CD4-positive, CD25-positive, alpha-beta regulatory T cell (primary cell): ENCODE measurements at regions not wholly inside any gene's neighbourhood (a gene's known extent, or its start where the extent isn't known, plus 50 kb on each side); places are given as distances from the start of the nearest gene placed in this dataset.

ENCODE experiments used
- ATAC-seq, 2 donors: fragments of 150-1000 bp; cut with Tn5 transposase; one replicate each; pipeline ENCODE4 v1.10.0; 2021; ENCODE audit warnings: low read depth in 2 of 2, moderate number of reproducible peaks in 2 of 2, moderate library complexity in 1 of 2
- DNase-seq, 3 donors: peaks; one replicate each; pipeline versions ENCODE4 v3.0.0 to v3.0.0-alpha.2; 2012 to 2022; ENCODE audit warnings: mixed read lengths in 1 of 3
- H3K27ac ChIP-seq: one replicate; pipeline ENCODE4 v1.7.0; 2013; ENCODE audit warnings: mild to moderate bottlenecking, low read length; ENCODE audit not compliant: insufficient read depth, poor library complexity, severe bottlenecking
- H3K27me3 ChIP-seq: one replicate; pipeline ENCODE4 v1.7.0; 2013; ENCODE audit warnings: low read length; ENCODE audit not compliant: control insufficient read depth, insufficient read depth
- H3K36me3 ChIP-seq: one replicate; pipeline ENCODE4 v1.7.0; 2013; ENCODE audit warnings: mild to moderate bottlenecking, low read length, moderate library complexity; ENCODE audit not compliant: control insufficient read depth, insufficient read depth
- H3K4me1 ChIP-seq: 2 replicates; pipeline ENCODE4 v1.7.0; 2013; ENCODE audit warnings: mild to moderate bottlenecking, low read length; ENCODE audit not compliant: insufficient read depth, control insufficient read depth, poor library complexity, severe bottlenecking
- H3K4me3 ChIP-seq: one replicate; pipeline ENCODE4 v1.7.0; 2013; ENCODE audit warnings: low read depth, mild to moderate bottlenecking, low read length, moderate library complexity
- H3K9me3 ChIP-seq, 2 experiments: 1 replicate in 1 of 2; 2 replicates in 1 of 2; pipeline ENCODE4 v1.7.0; 2013; ENCODE audit warnings: low read length in 2 of 2, mild to moderate bottlenecking in 1 of 2, moderate library complexity in 1 of 2; ENCODE audit not compliant: control insufficient read depth in 2 of 2
- H3K27ac Mint-ChIP-seq, 3 donors: one replicate each; pipeline ENCODE4 v1.8.0; 2020 to 2022; ENCODE audit warnings: mild to moderate bottlenecking in 3 of 3, mixed read lengths in 3 of 3, moderate library complexity in 2 of 3
- H3K27me3 Mint-ChIP-seq: one replicate; pipeline ENCODE4 v1.8.0; 2022; ENCODE audit warnings: mild to moderate bottlenecking, mixed read lengths
- H3K36me3 Mint-ChIP-seq: one replicate; pipeline ENCODE4 v1.8.0; 2020; ENCODE audit warnings: mixed read lengths
- H3K4me1 Mint-ChIP-seq, 4 donors: one replicate each; pipeline ENCODE4 v1.8.0; 2020 to 2022; ENCODE audit warnings: mixed read lengths in 4 of 4, mild to moderate bottlenecking in 1 of 4
- H3K4me3 Mint-ChIP-seq, 4 donors: one replicate each; pipeline ENCODE4 v1.8.0; 2020 to 2022; ENCODE audit warnings: mild to moderate bottlenecking in 4 of 4, mixed read lengths in 4 of 4, moderate library complexity in 3 of 4
- H3K9me3 Mint-ChIP-seq, 7 donors: one replicate each; pipeline ENCODE4 v1.8.0; 2020 to 2022; ENCODE audit warnings: mixed read lengths in 7 of 7, mild to moderate bottlenecking in 3 of 7, moderate library complexity in 2 of 7

GRCh38 chr3:109640146-109640652 lies 302.9 kb upstream of the DPPA4 start:
- Histone ChIP-seq H3K27ac (no peak overlapping the region), H3K9me3 (no peaks in the 10 kb centered on the region), H3K4me3 (no peak overlapping the region), H3K4me1 (no peaks in the 10 kb centered on the region), H3K27me3 (peaks cover 4% of the 10 kb centered on the region), H3K36me3 (no peaks in the 10 kb centered on the region)
- DNase-seq = no peak
- Mint-ChIP-seq H3K36me3 (no peaks in the 10 kb centered on the region), H3K27ac (no peak overlapping the region), H3K4me1 (no peaks in the 10 kb centered on the region), H3K9me3 (peaks cover 0 to 2% (median 0%) of the 10 kb centered on the region in 7 donors), H3K27me3 (no peaks in the 10 kb centered on the region), H3K4me3 (no peak overlapping the region)
- no peak for ATAC-seq

DNA sequence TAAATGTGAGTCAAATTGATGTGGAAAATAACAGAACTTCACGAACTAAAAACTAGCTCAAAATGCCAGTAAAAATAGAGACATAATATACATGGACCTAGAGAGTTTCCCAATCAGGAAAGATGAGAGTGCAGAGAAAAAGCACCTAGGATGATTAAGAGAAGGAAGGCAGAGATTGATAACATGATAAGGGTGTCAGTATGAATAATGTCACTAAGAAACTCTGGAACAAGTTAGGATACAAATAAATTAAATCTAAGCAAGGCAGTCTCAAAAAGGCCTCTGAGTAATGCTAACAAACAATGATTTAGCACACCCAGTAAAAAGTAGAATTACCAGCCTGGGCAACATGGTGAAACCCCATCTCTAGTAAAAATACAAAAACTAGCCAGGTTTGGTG lies 304.7 kb upstream of the DPPA4 start:
- no peaks in the 10 kb centered on the region for H3K27me3 Mint-ChIP-seq
- no peak for DNase-seq
- H3K9me3 Mint-ChIP-seq = peaks cover 0 to 2% (median 0%) of the 10 kb centered on the region in 7 donors
- peaks cover 4% of the 10 kb centered on the region for H3K27me3 ChIP-seq
- H3K27ac ChIP-seq = no peak overlapping the region
- H3K36me3 ChIP-seq = no peaks in the 10 kb centered on the region
- no peak overlapping the region for H3K4me3 ChIP-seq
- H3K36me3 Mint-ChIP-seq = no peaks in the 10 kb centered on the region
- no peaks in the 10 kb centered on the region for H3K4me1 ChIP-seq
- no peak overlapping the region for H3K4me3 Mint-ChIP-seq
- ATAC-seq = no peak
- no peaks in the 10 kb centered on the region for H3K4me1 Mint-ChIP-seq
- H3K27ac Mint-ChIP-seq = no peak overlapping the region
- H3K9me3 ChIP-seq = no peaks in the 10 kb centered on the region

DNA sequence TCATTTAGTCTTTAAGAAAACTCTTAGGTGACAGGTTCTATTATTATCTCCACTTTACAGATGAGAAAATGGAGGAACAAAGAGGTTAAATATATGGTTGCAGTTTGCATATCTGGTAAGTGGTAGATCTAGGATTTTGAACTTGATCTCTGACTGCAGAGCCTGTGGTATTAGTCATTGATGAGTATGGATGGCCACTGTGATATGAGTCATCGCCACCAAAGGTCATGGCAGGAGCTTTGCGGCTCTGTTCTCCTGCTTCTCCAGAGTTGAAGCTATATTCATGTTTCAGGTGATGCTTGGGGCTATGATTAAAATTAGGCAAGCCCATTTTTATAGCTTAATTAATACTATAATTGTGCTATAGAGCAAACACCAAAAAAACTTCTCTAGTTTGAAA lies 306.2 kb upstream of the DPPA4 start:
- Mint-ChIP-seq H3K27ac (no peak overlapping the region), H3K27me3 (no peaks in the 10 kb centered on the region), H3K9me3 (peaks cover 0 to 1% (median 0%) of the 10 kb centered on the region in 7 donors), H3K4me3 (no peak overlapping the region), H3K4me1 (no peaks in the 10 kb centered on the region), H3K36me3 (no peaks in the 10 kb centered on the region)
- no peaks in the 10 kb centered on the region for H3K4me1 ChIP-seq
- H3K9me3 ChIP-seq = no peaks in the 10 kb centered on the region
- no peak overlapping the region for H3K4me3 ChIP-seq
- no peak overlapping the region for H3K27ac ChIP-seq
- peaks cover 4% of the 10 kb centered on the region for H3K27me3 ChIP-seq
- DNase-seq (no peak), ATAC-seq (no peak)
- no peaks in the 10 kb centered on the region for H3K36me3 ChIP-seq

DNA sequence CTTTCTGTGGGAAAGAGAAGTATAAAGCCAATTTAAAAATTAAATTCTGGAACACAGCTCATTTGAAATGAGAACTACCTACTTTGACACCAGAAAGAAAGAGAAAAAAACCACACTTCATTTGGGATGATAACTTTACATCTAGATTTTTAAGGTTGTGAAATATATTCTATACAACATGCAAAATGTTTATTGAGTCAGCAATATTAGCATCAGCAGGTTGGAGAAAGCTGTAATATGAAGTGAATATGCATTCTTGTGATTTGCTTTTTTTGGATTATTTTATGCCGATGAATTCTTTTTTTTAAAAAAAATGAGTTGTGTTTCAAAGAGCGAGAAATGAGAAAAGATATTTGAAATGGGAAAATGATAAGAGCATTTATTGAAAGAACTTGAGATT lies 307.0 kb upstream of the DPPA4 start:
- Mint-ChIP-seq H3K36me3 (no peaks in the 10 kb centered on the region), H3K4me1 (no peaks in the 10 kb centered on the region), H3K27ac (peak overlapping the region in 1 of 3 donors; percentile 41), H3K4me3 (no peak overlapping the region), H3K27me3 (no peaks in the 10 kb centered on the region), H3K9me3 (no peaks in the 10 kb centered on the region)
- no peaks in the 10 kb centered on the region for H3K36me3 ChIP-seq
- DNase-seq = no peak
- H3K4me3 ChIP-seq = no peak overlapping the region
- no peak for ATAC-seq
- H3K9me3 ChIP-seq = no peaks in the 10 kb centered on the region
- no peak overlapping the region for H3K27ac ChIP-seq
- H3K27me3 ChIP-seq = peaks cover 4% of the 10 kb centered on the region
- H3K4me1 ChIP-seq = no peaks in the 10 kb centered on the region

- H3K4me1 Mint-ChIP-seq = no peaks in the 10 kb centered on the region
- no peaks in the 10 kb centered on the region for H3K36me3 ChIP-seq
- no peaks in the 10 kb centered on the region for H3K36me3 Mint-ChIP-seq
- H3K9me3 Mint-ChIP-seq = no peaks in the 10 kb centered on the region
- H3K4me3 ChIP-seq = no peak overlapping the region
- DNase-seq = no peak
- no peak for ATAC-seq
- no peak overlapping the region for H3K4me3 Mint-ChIP-seq
- no peak overlapping the region for H3K27ac ChIP-seq
- peaks cover 4% of the 10 kb centered on the region for H3K27me3 ChIP-seq
- no peak overlapping the region for H3K27ac Mint-ChIP-seq
- H3K9me3 ChIP-seq = no peaks in the 10 kb centered on the region
- H3K27me3 Mint-ChIP-seq = no peaks in the 10 kb centered on the region
- H3K4me1 ChIP-seq = no peaks in the 10 kb centered on the region
Measured at GRCh38 chr3:109644746-109645145, 307.4 kb upstream of the DPPA4 start.

DNA sequence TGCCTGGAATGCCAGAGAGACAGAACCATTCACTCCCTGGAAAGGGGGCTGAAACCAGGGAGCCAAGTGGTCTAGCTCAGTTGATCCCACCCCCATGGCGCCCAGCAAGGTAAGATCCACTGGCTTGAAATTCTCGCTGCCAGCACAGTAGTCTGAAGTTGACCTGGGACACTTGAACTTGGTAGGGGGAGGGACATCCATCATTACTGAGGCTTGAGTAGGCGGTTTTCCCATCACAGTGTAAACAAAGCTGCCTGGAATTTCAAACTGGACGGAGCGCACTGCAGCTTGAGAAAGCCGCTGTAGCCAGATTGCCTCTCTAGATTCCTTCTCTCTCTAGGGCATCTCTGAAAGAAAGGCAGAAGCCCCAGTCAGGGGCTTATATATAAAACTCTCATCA lies 310.7 kb upstream of the DPPA4 start:
- ATAC-seq (no peak), DNase-seq (no peak)
- H3K9me3 Mint-ChIP-seq = peaks cover 0 to 16% (median 5%) of the 10 kb centered on the region in 7 donors
- H3K27ac ChIP-seq = no peak overlapping the region
- no peak overlapping the region for H3K4me3 ChIP-seq
- H3K36me3 ChIP-seq = no peaks in the 10 kb centered on the region
- no peaks in the 10 kb centered on the region for H3K9me3 ChIP-seq
- no peaks in the 10 kb centered on the region for H3K27me3 ChIP-seq
- H3K4me1 ChIP-seq = no peaks in the 10 kb centered on the region
- H3K36me3 Mint-ChIP-seq = no peaks in the 10 kb centered on the region
- H3K4me1 Mint-ChIP-seq = no peaks in the 10 kb centered on the region
- H3K27me3 Mint-ChIP-seq = no peaks in the 10 kb centered on the region
- H3K27ac Mint-ChIP-seq = no peak overlapping the region
- H3K4me3 Mint-ChIP-seq = no peak overlapping the region

GRCh38 chr3:109656225-109656624 lies 318.9 kb upstream of the DPPA4 start:
- peaks cover 0 to 10% (median 3%) of the 10 kb centered on the region in 7 donors for H3K9me3 Mint-ChIP-seq
- no peaks in the 10 kb centered on the region for H3K4me1 Mint-ChIP-seq

DNA sequence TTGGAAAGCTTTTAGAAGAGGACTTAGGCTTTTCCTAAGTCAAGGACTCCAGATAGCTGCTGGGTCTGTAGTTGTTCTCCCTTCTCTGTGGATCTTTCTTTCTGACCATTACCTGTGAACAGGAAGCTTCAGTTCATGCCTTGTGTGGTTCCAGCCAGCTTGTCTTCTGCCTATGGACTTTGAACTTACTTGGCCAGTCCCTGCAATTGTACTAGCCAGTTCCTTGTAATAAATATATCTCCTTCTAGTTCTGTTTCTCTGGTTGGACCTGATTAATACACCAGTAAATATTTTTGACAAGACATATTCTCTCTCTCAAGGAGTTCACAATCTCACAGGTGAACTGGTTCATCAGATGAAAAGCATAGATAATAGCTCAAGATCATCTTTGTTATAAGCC lies 341.3 kb upstream of the DPPA4 start:
- no peak for DNase-seq
- Mint-ChIP-seq H3K4me1 (no peaks in the 10 kb centered on the region), H3K36me3 (no peaks in the 10 kb centered on the region), H3K4me3 (no peak overlapping the region), H3K9me3 (no peaks in the 10 kb centered on the region), H3K27ac (no peak overlapping the region), H3K27me3 (no peaks in the 10 kb centered on the region)
- no peak overlapping the region for H3K27ac ChIP-seq
- H3K9me3 ChIP-seq = no peaks in the 10 kb centered on the region
- H3K36me3 ChIP-seq = no peaks in the 10 kb centered on the region
- H3K27me3 ChIP-seq = no peaks in the 10 kb centered on the region
- no peak overlapping the region for H3K4me3 ChIP-seq
- no peaks in the 10 kb centered on the region for H3K4me1 ChIP-seq
- no peak for ATAC-seq

More at GRCh38 chr3:109656225-109656624, 318.9 kb upstream of the DPPA4 start:
- ATAC-seq = no peak
- Histone ChIP-seq H3K4me3 (no peak overlapping the region), H3K27ac (no peak overlapping the region), H3K4me1 (no peaks in the 10 kb centered on the region), H3K9me3 (no peaks in the 10 kb centered on the region), H3K36me3 (no peaks in the 10 kb centered on the region), H3K27me3 (no peaks in the 10 kb centered on the region)
- no peak for DNase-seq
- Mint-ChIP-seq H3K27me3 (no peaks in the 10 kb centered on the region), H3K4me3 (no peak overlapping the region), H3K27ac (no peak overlapping the region), H3K36me3 (no peaks in the 10 kb centered on the region)
